HCT116 (cell line): ENCODE measurements at regions not wholly inside any gene's neighbourhood (a gene's known extent, or its start where the extent isn't known, plus 50 kb on each side); places are given as distances from the start of the nearest gene placed in this dataset.

Experiments
- ATAC-seq: fragments of 200-7000 bp; cut with Tn5 transposase; 2 replicates; pipeline ENCODE4 v1.9.1; 2020; ENCODE audit warnings: mild to moderate bottlenecking, moderate library complexity
- BruUV-seq: library from RNA; stranded (reverse); fragments of 400-500 nt; replicated peaks from 2 replicates; lab custom pipeline; 2021; lab: Mats Ljungman, UMichigan
- CTCF ChIA-PET: fragments of 300-600 bp; sonication (Branson Sonifier 250); formaldehyde crosslinking; loops from one replicate; lab custom pipeline; 2021; ENCODE audit warnings: antibody characterized with exemption; lab: Charles Lee
- POLR2A ChIA-PET: fragments of 300-600, 350-600 bp; sonication (Branson Sonifier 250); formaldehyde crosslinking; loops from one replicate; lab custom pipeline; 2021; ENCODE audit warnings: antibody characterized with exemption; lab: Charles Lee
- RAD21 ChIA-PET, 2 experiments: fragments of 300-600 bp; sonication (Branson Sonifier 250); formaldehyde crosslinking; loops; one replicate each; lab custom pipeline; 2023; ENCODE audit warnings: low total read pairs in 2 of 2; ENCODE audit not compliant: uncharacterized antibody in 2 of 2, unreplicated experiment in 2 of 2, low non-redundant PET in 1 of 2; lab: Charles Lee
- DNase-seq: peaks from one replicate; pipeline ENCODE4 v3.0.0-alpha.2; 2010; ENCODE audit warnings: low read depth, low spot score
- H2AFZ ChIP-seq: fragments of 200-600 bp; shearing (Covaris generic), sonication (generic); 2 replicates; pipeline ENCODE4 v1.6.1; 2017; ENCODE audit warnings: low read depth, mixed run types, mixed read lengths, antibody characterized with exemption, low read length; ENCODE audit not compliant: poor library complexity, severe bottlenecking
- H3K27ac ChIP-seq: 2 replicates; pipeline ENCODE4 v1.5.1; 2012; ENCODE audit warnings: low read depth, low read length
- H3K27me3 ChIP-seq: fragments of 200-600 bp; sonication (generic); 2 replicates; pipeline ENCODE4 v1.6.1; 2016; ENCODE audit warnings: mixed run types, low read length, mixed read lengths; ENCODE audit not compliant: insufficient read depth
- H3K36me3 ChIP-seq, 2 experiments: fragments of 200-500 bp in 1 of 2; fragments of 200-600 bp in 1 of 2; sonication (Bioruptor generic) in 1 of 2; sonication (generic) in 1 of 2; 2 replicates each; pipeline versions ENCODE4 v1.5.1 to v1.6.1; 2014 to 2016; ENCODE audit warnings: low read length in 2 of 2, inconsistent platforms in 1 of 2, mixed read lengths in 1 of 2, mixed run types in 1 of 2; ENCODE audit not compliant: insufficient read depth in 2 of 2, control insufficient read depth in 1 of 2
- H3K4me1 ChIP-seq, 2 experiments: fragments of 200-600 bp in 1 of 2; sonication (generic) in 1 of 2; 2 replicates each; pipeline versions ENCODE4 v1.5.1 to v1.6.1; 2012 to 2017; ENCODE audit warnings: low read length in 2 of 2, inconsistent platforms in 1 of 2, mild to moderate bottlenecking in 1 of 2, mixed read lengths in 1 of 2, mixed run types in 1 of 2, moderate library complexity in 1 of 2; ENCODE audit not compliant: insufficient read depth in 2 of 2, control insufficient read depth in 1 of 2
- H3K4me2 ChIP-seq: fragments of 200-600 bp; sonication (generic); 2 replicates; pipeline ENCODE4 v1.6.1; 2017; ENCODE audit warnings: mixed run types, low read length, mixed read lengths
- H3K4me3 ChIP-seq, 2 experiments: fragments of 200-600 bp in 1 of 2; sonication (generic) in 1 of 2; replicated peaks in 1 of 2; 2 replicates each; pipeline ENCODE4 v1.5.1; 2011 to 2016; ENCODE audit warnings: low read length in 2 of 2, control low read depth in 1 of 2, low read depth in 1 of 2, mild to moderate bottlenecking in 1 of 2, mixed read lengths in 1 of 2, mixed run types in 1 of 2
- H3K79me2 ChIP-seq: fragments of 200-600 bp; sonication (generic); 2 replicates; pipeline ENCODE4 v1.6.1; 2017; ENCODE audit warnings: mild to moderate bottlenecking, mixed run types, low read length, moderate library complexity, mixed read lengths; ENCODE audit not compliant: insufficient read depth
- H3K9ac ChIP-seq: fragments of 200-600 bp; sonication (generic); 2 replicates; pipeline ENCODE4 v1.6.1; 2016; ENCODE audit warnings: low read length, mixed read lengths
- H3K9me2 ChIP-seq: fragments of 200-600 bp; sonication (generic), shearing (Covaris generic); 2 replicates; pipeline ENCODE4 v1.6.1; 2017; ENCODE audit warnings: mixed run types, mild to moderate bottlenecking, moderate library complexity; ENCODE audit not compliant: insufficient read depth
- H3K9me3 ChIP-seq, 2 experiments: fragments of 200-500 bp in 1 of 2; fragments of 200-600 bp in 1 of 2; sonication (Bioruptor generic) in 1 of 2; sonication (generic) in 1 of 2; 2 replicates each; pipeline ENCODE4 v1.6.1; 2014 to 2017; ENCODE audit warnings: low read length in 2 of 2, mixed read lengths in 2 of 2, inconsistent platforms in 1 of 2, low read depth in 1 of 2, mild to moderate bottlenecking in 1 of 2, mixed run types in 1 of 2, moderate library complexity in 1 of 2; ENCODE audit not compliant: control insufficient read depth in 1 of 2, insufficient read depth in 1 of 2
- H4K20me1 ChIP-seq: fragments of 200-600 bp; sonication (generic), shearing (Covaris generic); 2 replicates; pipeline ENCODE4 v1.6.1; 2017; ENCODE audit warnings: mixed run types, mild to moderate bottlenecking, moderate library complexity; ENCODE audit not compliant: insufficient read depth
- CBX3 ChIP-seq: IDR thresholded peaks from 2 replicates; pipeline ENCODE4 v1.6.1; 2012; ENCODE audit warnings: low read depth
- CEBPB ChIP-seq: IDR thresholded peaks from 2 replicates; pipeline ENCODE4 v1.6.1; 2012; ENCODE audit warnings: low read depth
- EZH2 ChIP-seq: fragments of 200-600 bp; sonication (generic); IDR thresholded peaks from 2 replicates; pipeline ENCODE4 v1.6.1; 2017; ENCODE audit warnings: antibody characterized with exemption, mixed run types
- EZH2phosphoT487 ChIP-seq: fragments of 200-600 bp; IDR thresholded peaks from 2 replicates; pipeline ENCODE4 v1.6.1; 2018; ENCODE audit warnings: antibody characterized with exemption, borderline replicate concordance
- FOSL1 ChIP-seq: IDR thresholded peaks from 2 replicates; pipeline ENCODE4 v1.6.1; 2012; ENCODE audit warnings: low read depth
- POLR2A ChIP-seq: IDR thresholded peaks from 2 replicates; pipeline ENCODE4 v1.7.0; 2011; ENCODE audit warnings: borderline replicate concordance; ENCODE audit not compliant: insufficient read depth, insufficient read length; ENCODE audit errors: extremely low read depth
- POLR2AphosphoS5 ChIP-seq: IDR thresholded peaks from 2 replicates; pipeline ENCODE4 v1.6.1; 2011; ENCODE audit warnings: mild to moderate bottlenecking, low read depth, low read length, moderate library complexity
- REST ChIP-seq: IDR thresholded peaks from 2 replicates; pipeline ENCODE4 v1.6.1; 2012; ENCODE audit warnings: low read depth
- SIN3A ChIP-seq: IDR thresholded peaks from 2 replicates; pipeline ENCODE4 v1.6.1; 2012; ENCODE audit warnings: low read depth
- SRF ChIP-seq: IDR thresholded peaks from 2 replicates; pipeline ENCODE4 v1.6.1; 2012; ENCODE audit warnings: low read depth
- TCF7L2 ChIP-seq: IDR thresholded peaks from 2 replicates; pipeline ENCODE4 v1.7.0; 2011; ENCODE audit warnings: borderline replicate concordance, inconsistent platforms; ENCODE audit not compliant: insufficient read depth, insufficient read length; ENCODE audit errors: extremely low read depth
- ZFX ChIP-seq: fragments of 450-650 bp; IDR thresholded peaks from 2 replicates; pipeline ENCODE4 v1.6.1; 2017
- intact Hi-C: fragments of 100-400 bp; cut with micrococcal nuclease; formaldehyde crosslinking; loops from 2 replicates; pipeline ENCODE4 v1.10.0; 2022
- TF ChIP-seq, protein P1 (sequence below): IDR thresholded peaks from 2 replicates; pipeline ENCODE4 v1.6.1; 2012
- TF ChIP-seq, protein P2 (sequence below): IDR thresholded peaks from 2 replicates; pipeline ENCODE4 v1.6.1; 2012
- TF ChIP-seq, protein P3 (sequence below): IDR thresholded peaks from 2 replicates; pipeline ENCODE4 v1.6.1; 2011; ENCODE audit warnings: mild to moderate bottlenecking, low read length, moderate library complexity; ENCODE audit not compliant: insufficient replicate concordance; ENCODE audit errors: extremely low read depth

DNA sequence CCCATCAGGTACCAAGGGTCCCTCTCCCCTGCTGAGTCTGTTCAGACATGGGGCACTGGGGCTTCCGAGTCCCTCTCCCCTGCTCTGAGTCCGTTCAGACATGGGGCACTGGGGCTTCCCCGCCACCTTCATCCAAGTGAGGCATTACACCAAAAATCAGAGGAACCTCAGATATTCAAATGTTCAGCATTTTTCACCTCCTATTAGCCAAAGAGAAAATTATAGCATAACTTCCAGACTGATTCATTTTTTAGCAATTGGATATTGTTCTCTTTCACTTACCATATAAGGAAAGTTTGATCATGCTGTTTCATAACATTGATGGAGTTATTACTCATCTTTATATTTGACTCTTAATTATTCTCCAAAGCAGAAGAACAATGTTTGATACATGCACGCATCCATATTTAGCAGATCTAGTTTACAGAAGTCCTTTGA lies 213.9 kb downstream of the MTHFS start (continued):
- TF ChIP-seq POLR2AphosphoS5: no peak
- TF ChIP-seq, protein P1, sequence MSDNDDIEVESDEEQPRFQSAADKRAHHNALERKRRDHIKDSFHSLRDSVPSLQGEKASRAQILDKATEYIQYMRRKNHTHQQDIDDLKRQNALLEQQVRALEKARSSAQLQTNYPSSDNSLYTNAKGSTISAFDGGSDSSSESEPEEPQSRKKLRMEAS: no peak
- no peak for TF ChIP-seq ZFX

DNA sequence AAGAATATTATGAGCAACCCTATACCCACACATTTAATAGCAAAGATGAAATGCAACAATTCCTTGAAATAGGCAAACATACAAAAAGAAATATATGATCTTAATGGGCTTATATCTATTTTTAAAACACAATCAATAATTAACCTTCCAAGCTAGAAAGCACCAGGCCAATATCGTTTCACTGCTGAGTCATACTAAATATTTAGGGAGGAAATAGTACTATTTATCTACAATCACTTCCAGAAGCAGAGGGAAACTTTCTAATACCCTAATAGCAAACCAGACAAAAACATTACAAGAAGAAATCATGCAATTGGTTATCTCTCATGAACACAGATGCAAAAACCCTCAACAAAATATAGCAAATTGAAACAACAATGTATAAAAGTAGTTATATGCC lies 207.8 kb downstream of the MTHFS start:
- no peaks in the 10 kb centered on the region for H3K9me2 ChIP-seq
- POLR2A ChIA-PET: no interaction called here

More for the DNA sequence above, 207.8 kb downstream of the MTHFS start:
- Histone ChIP-seq H3K27me3 (peaks cover 30% of the 10 kb centered on the region), H3K27ac (no peak overlapping the region), H3K4me1 (no peaks in the 10 kb centered on the region), H3K36me3 (no peaks in the 10 kb centered on the region), H3K9me3 (no peaks in the 10 kb centered on the region), H4K20me1 (no peaks in the 10 kb centered on the region), H2AFZ (no peak overlapping the region), H3K4me3 (no peak overlapping the region), H3K79me2 (no peaks in the 10 kb centered on the region), H3K4me2 (no peak overlapping the region), H3K9ac (no peak overlapping the region)
- intact Hi-C loops: no loop called here
- no peak for DNase-seq
- ChIA-PET RAD21 (no interaction called here), CTCF (no interaction called here)
- no TSS peak for BruUV-seq
- ATAC-seq: no peak
- no peak for TF ChIP-seq POLR2AphosphoS5
- no peak for TF ChIP-seq TCF7L2
- TF ChIP-seq REST: no peak
- TF ChIP-seq, protein P1: no peak
- no peak for TF ChIP-seq SRF
- TF ChIP-seq, protein P2, sequence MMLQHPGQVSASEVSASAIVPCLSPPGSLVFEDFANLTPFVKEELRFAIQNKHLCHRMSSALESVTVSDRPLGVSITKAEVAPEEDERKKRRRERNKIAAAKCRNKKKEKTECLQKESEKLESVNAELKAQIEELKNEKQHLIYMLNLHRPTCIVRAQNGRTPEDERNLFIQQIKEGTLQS: no peak
- TF ChIP-seq EZH2: no peak
- TF ChIP-seq CBX3: no peak
- no peak for TF ChIP-seq SIN3A
- TF ChIP-seq, protein P3, sequence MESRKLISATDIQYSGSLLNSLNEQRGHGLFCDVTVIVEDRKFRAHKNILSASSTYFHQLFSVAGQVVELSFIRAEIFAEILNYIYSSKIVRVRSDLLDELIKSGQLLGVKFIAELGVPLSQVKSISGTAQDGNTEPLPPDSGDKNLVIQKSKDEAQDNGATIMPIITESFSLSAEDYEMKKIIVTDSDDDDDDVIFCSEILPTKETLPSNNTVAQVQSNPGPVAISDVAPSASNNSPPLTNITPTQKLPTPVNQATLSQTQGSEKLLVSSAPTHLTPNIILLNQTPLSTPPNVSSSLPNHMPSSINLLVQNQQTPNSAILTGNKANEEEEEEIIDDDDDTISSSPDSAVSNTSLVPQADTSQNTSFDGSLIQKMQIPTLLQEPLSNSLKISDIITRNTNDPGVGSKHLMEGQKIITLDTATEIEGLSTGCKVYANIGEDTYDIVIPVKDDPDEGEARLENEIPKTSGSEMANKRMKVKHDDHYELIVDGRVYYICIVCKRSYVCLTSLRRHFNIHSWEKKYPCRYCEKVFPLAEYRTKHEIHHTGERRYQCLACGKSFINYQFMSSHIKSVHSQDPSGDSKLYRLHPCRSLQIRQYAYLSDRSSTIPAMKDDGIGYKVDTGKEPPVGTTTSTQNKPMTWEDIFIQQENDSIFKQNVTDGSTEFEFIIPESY: no peak
- TF ChIP-seq POLR2A: no peak
- TF ChIP-seq ZFX: no peak
- no peak for TF ChIP-seq FOSL1
- TF ChIP-seq CEBPB: no peak
- no peak for TF ChIP-seq EZH2phosphoT487
